ENCODE measurements at regions not wholly inside any gene's neighbourhood (a gene's known extent, or its start where the extent isn't known, plus 50 kb on each side); places are given as distances from the start of the nearest gene placed in this dataset.

- no peaks in the 10 kb centered on the region for H3K36me3 ChIP-seq (ENCODE audit: low read length)
- H3K79me2 ChIP-seq (ENCODE audit: insufficient read depth, low read length) = no peaks in the 10 kb centered on the region
- no peaks in the 10 kb centered on the region for H3K9me2 ChIP-seq (replicated peaks; ENCODE audit: insufficient read depth, low read length)
- no peak for TF ChIP-seq CTCF (IDR thresholded peaks at IDR 0.05; ENCODE audit: insufficient read depth, low read length, poor library complexity, severe bottlenecking)
- no peak for TF ChIP-seq EZH2phosphoT487 (conservative IDR thresholded peaks at IDR 0.05; ENCODE audit: low read length)
- no peaks in the 10 kb centered on the region for H3K9me3 ChIP-seq (ENCODE audit: insufficient read depth, low read length)
- no peak overlapping the region for H3K27ac ChIP-seq (ENCODE audit: low read depth, low read length)
- no peak overlapping the region for H3K9ac ChIP-seq (ENCODE audit: low read length)
- no peak overlapping the region for H3K4me2 ChIP-seq (ENCODE audit: low read depth, low read length, poor library complexity, severe bottlenecking)
- no peaks in the 10 kb centered on the region for H4K20me1 ChIP-seq (ENCODE audit: low read depth, low read length)
- H3F3A ChIP-seq (ENCODE audit: insufficient read depth) = no peaks in the 10 kb centered on the region
- no peaks in the 10 kb centered on the region for H3K27me3 ChIP-seq (ENCODE audit: low read length)
- H3K4me3 ChIP-seq (ENCODE audit: insufficient read depth, low read length, poor library complexity, severe bottlenecking) = no peak overlapping the region
- H2AFZ ChIP-seq (ENCODE audit: low read depth, low read length, severe bottlenecking) = no peak overlapping the region
Observed at GRCh38 chr5:163384669-163385068, 52.7 kb upstream of the CCNG1 start.

- Histone ChIP-seq H3K9me2 (replicated peaks; ENCODE audit: insufficient read depth, low read length) (no peaks in the 10 kb centered on the region), H3K9me3 (ENCODE audit: insufficient read depth, low read length) (no peaks in the 10 kb centered on the region), H4K20me1 (ENCODE audit: low read depth, low read length) (no peaks in the 10 kb centered on the region), H3K27me3 (ENCODE audit: low read length) (no peaks in the 10 kb centered on the region), H3K27ac (ENCODE audit: low read depth, low read length) (no peak overlapping the region), H2AFZ (ENCODE audit: low read depth, low read length, severe bottlenecking) (no peak overlapping the region), H3K79me2 (ENCODE audit: insufficient read depth, low read length) (no peaks in the 10 kb centered on the region), H3F3A (ENCODE audit: insufficient read depth) (no peaks in the 10 kb centered on the region), H3K36me3 (ENCODE audit: low read length) (no peaks in the 10 kb centered on the region), H3K4me3 (ENCODE audit: insufficient read depth, low read length, poor library complexity, severe bottlenecking) (no peak overlapping the region), H3K9ac (ENCODE audit: low read length) (no peak overlapping the region), H3K4me2 (ENCODE audit: low read depth, low read length, poor library complexity, severe bottlenecking) (no peak overlapping the region)
- TF ChIP-seq CTCF (IDR thresholded peaks at IDR 0.05; ENCODE audit: insufficient read depth, low read length, poor library complexity, severe bottlenecking) (no peak), EZH2phosphoT487 (conservative IDR thresholded peaks at IDR 0.05; ENCODE audit: low read length) (no peak)
Observed at GRCh38 chr5:163385271-163385670, 52.1 kb upstream of the CCNG1 start.

- Histone ChIP-seq H4K20me1 (ENCODE audit: low read depth, low read length) (no peaks in the 10 kb centered on the region), H2AFZ (ENCODE audit: low read depth, low read length, severe bottlenecking) (no peak overlapping the region), H3K27ac (ENCODE audit: low read depth, low read length) (no peak overlapping the region), H3K9me2 (replicated peaks; ENCODE audit: insufficient read depth, low read length) (no peaks in the 10 kb centered on the region), H3K4me3 (ENCODE audit: insufficient read depth, low read length, poor library complexity, severe bottlenecking) (no peak overlapping the region), H3K36me3 (ENCODE audit: low read length) (no peaks in the 10 kb centered on the region), H3K4me2 (ENCODE audit: low read depth, low read length, poor library complexity, severe bottlenecking) (no peak overlapping the region), H3K9ac (ENCODE audit: low read length) (no peak overlapping the region), H3K79me2 (ENCODE audit: insufficient read depth, low read length) (no peaks in the 10 kb centered on the region), H3K9me3 (ENCODE audit: insufficient read depth, low read length) (no peaks in the 10 kb centered on the region), H3K27me3 (ENCODE audit: low read length) (no peaks in the 10 kb centered on the region), H3F3A (ENCODE audit: insufficient read depth) (no peaks in the 10 kb centered on the region)
- no peak for TF ChIP-seq EZH2phosphoT487 (conservative IDR thresholded peaks at IDR 0.05; ENCODE audit: low read length)
- TF ChIP-seq CTCF (IDR thresholded peaks at IDR 0.05; ENCODE audit: insufficient read depth, low read length, poor library complexity, severe bottlenecking) = no peak
Observed at GRCh38 chr5:163385824-163386223, 51.6 kb upstream of the CCNG1 start.

- Histone ChIP-seq H3K79me2 (ENCODE audit: insufficient read depth, low read length) (no peaks in the 10 kb centered on the region), H3K4me2 (ENCODE audit: low read depth, low read length, poor library complexity, severe bottlenecking) (no peak overlapping the region), H3K27ac (ENCODE audit: low read depth, low read length) (no peak overlapping the region), H3K9me3 (ENCODE audit: insufficient read depth, low read length) (no peaks in the 10 kb centered on the region), H3K9ac (ENCODE audit: low read length) (no peak overlapping the region), H3K27me3 (ENCODE audit: low read length) (no peaks in the 10 kb centered on the region), H3F3A (ENCODE audit: insufficient read depth) (no peaks in the 10 kb centered on the region), H3K4me3 (ENCODE audit: insufficient read depth, low read length, poor library complexity, severe bottlenecking) (no peak overlapping the region), H4K20me1 (ENCODE audit: low read depth, low read length) (no peaks in the 10 kb centered on the region), H3K9me2 (replicated peaks; ENCODE audit: insufficient read depth, low read length) (no peaks in the 10 kb centered on the region), H2AFZ (ENCODE audit: low read depth, low read length, severe bottlenecking) (no peak overlapping the region), H3K36me3 (ENCODE audit: low read length) (no peaks in the 10 kb centered on the region)
- TF ChIP-seq EZH2phosphoT487 (conservative IDR thresholded peaks at IDR 0.05; ENCODE audit: low read length) (no peak), CTCF (IDR thresholded peaks at IDR 0.05; ENCODE audit: insufficient read depth, low read length, poor library complexity, severe bottlenecking) (no peak)
Observed at GRCh38 chr5:163386352-163386751, 51.0 kb upstream of the CCNG1 start.

Data from SU-DHL-6 (cell line).